GM18508 (cell line): ENCODE measurements at regions not wholly inside any gene's neighbourhood (a gene's known extent, or its start where the extent isn't known, plus 50 kb on each side); places are given as distances from the start of the nearest gene placed in this dataset.
A peak's percentile ranks its signal among the peaks of the same experiment; 100 is the strongest.

Source experiments
- ATAC-seq: cut with Tn5 transposase; IDR thresholded peaks from one replicate; pipeline ENCODE4 v1.9.1; 2021; ENCODE audit warnings: moderate number of reproducible peaks; ENCODE audit not compliant: insufficient read depth, unreplicated experiment

DNA sequence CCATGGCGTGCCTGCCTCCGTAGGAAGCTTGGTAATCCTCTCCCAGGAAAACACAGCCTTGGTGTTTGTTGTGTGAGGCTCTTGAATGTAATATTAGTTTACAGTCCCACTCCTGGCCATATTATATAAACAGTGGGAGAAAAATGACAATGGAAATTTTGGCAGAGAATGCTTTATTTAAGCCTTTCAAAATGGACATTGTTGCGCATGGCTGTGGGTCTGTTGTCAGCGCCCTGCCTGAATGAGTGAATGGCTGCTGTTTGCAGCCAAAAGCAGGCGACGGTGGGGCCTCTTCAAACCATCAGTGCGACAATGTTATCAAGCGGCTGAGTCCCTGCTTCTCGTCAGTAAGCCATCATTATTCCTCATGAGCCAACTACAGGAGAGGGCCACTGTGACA is 201.8 kb upstream of the RMST start:
- no peak for ATAC-seq

DNA sequence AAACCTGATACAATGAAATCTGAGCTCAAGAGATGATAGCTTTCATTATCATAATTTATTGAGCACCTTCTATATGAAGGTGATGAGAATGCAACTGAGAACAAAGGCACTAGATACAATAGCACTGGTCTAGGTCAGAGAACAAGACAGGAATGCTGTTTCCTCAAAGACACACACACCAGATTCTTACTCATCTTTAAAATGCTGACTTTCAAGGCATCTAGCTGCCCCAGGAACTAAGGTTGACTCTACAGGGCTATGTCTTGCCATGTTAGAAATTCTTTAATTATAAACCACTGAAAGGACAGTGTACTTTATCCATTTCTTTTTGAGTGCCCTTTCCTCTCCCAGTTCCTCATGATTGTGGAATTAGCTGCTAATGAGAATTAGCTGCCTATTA is 195.4 kb upstream of the RMST start:
- ATAC-seq = no peak

DNA sequence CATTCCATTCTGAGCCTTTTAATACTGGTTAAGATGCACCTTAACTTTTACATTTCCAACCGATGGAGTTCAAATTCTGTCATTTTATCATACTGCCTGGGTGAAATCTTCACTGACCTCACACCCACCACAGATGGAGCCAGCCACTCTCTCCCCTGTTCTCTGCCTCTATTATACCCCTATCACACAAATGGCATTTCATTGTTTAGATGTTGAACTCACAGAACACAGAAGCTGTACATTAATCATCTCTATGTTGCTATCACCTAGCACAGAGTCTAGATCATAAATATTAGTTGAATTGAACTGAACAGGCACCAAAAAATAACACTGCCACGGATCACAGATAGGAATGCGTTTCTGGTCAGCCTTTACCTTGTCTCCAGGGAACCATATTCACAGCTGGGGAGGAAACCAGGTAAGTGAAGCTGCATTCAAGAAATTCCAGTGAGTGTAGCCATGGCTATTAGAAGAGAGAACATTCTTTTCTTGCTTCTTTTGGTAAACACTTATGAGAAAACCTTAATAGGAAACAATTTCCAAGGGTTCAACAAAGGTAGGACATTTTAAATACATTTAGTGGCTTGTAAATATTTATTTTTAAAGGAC is 194.9 kb upstream of the RMST start:
- ATAC-seq = no peak

DNA sequence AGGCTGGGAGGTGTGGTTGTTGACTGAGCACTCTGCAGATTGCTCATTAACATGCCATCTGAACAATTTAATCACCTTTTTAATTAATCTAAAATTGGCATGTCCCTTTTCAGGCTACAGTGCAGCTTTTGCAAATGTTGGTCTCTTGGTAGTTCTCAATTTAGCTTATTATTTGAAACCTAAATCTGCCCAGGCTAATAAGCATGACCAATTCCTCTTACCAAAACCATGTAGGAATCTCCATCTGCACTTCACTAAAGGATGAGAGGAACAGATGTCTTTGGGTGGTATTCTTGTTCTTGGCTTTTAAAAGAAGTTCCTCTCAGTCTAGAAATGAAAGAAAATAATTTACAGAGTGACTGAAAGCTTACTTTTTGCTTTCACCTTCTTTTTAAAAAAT is 190.1 kb upstream of the RMST start:
- ATAC-seq = no peak

DNA sequence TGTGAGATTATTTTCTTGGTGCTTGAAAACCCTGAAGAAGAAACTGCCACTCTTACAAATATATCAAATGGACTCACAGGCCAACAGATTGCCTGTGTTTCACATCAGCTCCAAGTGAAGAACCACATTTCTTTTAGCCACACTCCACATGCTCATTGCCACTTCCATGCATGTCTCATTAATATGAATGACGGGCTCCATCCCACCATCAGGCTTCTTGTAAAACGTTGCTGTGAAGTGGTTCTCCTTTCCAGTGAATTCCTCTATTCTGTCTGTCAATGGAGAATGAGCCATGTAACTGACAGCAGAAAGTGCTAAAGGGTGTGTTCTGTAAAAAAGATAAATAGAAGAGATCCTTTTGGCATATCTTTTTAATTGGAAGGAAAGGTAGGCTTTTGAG is 188.2 kb upstream of the RMST start:
- no peak for ATAC-seq

DNA sequence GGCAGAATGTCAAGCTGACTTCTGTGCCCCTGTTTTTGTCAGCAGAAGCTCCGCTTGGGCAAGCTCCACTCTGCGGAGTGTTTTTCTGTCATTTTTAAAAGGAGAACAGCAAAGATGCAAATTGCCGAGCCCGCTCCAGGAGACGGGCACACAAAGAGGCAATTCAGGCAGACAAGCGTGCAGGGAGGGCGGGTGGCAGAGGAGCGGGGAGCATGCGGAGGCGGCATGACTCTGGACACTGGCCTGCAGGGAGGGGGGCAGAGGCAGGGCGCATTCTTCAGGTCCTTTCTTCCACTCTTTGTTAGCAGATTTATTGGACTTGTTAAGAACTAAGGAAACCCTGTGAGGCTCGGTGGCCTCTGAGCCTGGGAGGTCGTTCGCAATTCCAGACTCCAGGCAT is 187.3 kb upstream of the RMST start:
- ATAC-seq = no peak

DNA sequence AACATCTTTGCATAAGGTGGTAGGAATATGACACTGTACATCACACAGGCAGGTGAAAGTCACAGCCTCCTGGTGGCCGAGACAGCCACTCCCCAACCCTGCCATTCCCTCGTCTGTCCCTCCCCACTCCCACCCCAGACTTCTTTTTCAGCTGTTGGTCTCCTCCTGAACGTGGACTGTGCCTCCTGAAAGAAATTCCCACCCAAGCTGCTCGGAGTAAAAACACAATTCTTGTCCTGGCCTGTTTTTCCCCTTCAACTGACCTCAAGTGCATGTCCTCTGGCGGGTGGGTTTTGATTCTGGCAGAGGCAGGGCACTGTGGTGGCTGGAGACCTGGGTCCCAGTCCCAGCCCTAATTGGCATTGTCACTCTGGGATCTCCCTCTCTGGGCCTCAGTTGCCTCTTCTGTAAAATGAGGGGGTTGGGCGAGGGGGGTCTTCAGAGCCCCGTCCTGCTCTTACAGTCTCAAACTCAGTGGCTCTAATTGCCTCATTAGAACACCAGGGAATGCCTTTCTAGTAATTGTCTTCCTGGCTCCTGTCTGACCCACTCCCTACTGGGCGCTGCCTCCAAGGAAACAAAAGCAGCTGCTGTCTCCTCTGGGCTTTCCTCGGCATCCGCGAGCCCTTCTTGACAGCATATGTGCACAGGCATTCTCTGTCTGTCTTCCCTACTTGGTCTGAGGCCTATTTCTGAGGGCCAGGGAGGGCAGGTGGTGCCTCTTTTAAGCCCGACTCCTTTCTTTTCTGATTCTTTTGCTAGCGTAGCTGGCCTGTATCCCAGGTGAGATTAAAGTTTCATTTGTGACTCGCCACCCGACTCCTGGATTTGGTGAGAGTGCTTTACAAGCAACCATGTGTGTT is 186.6 kb upstream of the RMST start:
- ATAC-seq = no peak

DNA sequence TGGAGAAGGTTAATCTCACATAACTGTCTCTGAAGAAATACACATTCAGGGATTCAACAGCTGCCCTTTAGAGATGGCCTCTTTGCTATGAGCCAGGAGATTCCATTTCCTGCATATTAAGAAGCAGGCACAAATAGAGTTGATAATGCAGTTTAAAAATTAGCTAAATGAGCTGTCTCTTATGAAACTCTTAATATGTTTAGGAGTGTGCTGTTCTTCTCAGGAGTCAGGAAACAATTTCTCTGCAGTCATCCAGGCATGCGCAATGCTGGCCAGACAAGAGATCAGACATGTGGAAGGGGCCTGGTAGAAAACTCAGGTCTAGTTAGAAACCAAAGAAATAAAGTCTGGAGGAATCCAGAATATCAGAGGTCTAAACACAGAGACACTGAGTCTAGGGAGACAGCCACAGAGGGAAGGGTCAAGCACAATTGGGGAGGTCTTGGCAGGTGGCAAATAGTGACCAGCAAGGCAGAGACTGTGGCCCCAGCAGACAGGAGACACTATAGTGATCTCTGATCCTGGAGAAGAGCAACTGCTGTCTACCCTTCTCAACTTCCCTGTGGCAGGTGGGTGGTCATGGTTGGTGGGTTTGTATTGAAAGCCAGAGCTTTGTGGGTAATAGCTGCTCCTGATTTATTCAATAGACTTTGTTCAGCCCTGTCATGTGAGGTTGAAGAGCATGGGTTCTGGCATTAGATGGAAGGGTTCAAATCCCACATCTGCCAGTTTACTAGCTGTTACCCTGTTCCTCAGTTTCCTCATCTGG is 185.8 kb upstream of the RMST start:
- no peak for ATAC-seq

DNA sequence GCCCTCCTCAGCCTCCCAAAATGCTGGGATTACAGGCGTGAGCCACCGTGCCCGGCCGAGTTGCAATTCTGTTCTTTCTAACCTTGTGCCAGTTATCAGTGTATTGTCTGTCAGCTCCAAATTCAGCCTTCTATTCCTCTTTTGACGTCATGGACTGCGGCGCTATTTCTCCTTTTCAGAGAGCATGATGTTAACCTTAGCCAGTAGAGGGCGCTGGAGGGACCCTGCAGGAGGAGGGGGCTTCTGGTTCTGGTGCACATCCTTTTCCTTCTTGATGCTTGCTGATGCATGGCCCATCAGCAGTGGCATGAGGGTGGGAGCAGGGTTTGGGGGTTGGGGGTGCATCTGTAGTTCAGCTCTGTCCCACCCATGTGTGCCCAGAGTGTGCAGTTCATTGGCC is 179.3 kb upstream of the RMST start:
- no peak for ATAC-seq

DNA sequence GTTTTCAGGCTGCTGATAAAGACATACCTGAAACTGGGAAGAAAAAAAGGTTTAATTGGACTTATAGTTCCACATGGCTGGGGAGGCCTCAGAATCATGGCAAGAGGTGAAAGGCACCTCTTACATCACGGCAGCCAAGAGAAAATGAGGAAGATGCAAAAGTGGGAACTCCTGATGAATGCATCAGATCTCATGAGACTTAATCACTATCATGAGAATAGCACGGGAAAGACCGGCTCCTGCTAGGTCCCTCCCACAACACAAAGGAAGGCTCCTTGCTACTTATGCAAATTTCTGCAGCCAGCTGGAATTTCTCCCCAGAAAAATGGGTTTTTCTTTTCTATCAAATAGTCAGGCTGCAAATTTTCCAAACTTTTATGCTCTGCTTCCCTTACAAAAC is 174.1 kb upstream of the RMST start:
- ATAC-seq = no peak

DNA sequence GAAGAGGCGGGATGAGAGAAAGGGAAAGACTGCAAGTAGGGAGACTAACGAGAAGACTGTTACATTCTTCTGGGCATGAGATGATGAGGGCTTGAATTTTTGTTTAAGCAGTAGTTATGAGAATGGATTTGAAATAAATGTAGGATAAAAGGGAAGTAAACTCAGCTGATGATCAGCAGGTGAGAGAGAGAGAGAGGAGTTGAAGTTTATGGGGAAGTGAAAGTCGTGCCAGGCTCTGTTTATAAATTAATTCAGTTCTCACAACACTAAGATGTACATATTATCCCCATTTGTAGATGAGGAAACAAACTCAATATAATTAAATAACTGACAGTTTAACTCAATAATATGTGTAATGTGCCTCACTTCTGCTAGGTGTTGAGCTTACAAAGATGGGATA is 170.0 kb upstream of the RMST start:
- ATAC-seq = no peak

DNA sequence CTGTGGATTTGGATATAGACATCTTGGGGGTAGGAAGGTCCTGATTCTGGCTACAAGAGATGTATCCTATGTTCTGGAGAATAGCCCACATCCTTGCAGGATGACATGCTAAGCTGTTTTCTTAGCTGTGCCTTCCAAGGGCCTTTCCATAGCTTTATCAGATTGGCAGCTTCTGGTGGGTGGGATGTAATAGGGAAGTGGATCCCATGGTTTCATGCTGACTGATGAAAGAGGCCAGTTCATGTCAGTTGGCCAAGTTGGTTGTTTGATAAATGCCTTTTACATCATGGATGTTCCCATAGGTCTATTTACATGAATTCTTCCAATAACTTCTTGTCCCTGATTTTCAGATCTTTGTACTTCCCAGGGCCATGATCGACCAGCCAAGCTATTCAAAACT is 169.1 kb upstream of the RMST start:
- ATAC-seq = no peak

DNA sequence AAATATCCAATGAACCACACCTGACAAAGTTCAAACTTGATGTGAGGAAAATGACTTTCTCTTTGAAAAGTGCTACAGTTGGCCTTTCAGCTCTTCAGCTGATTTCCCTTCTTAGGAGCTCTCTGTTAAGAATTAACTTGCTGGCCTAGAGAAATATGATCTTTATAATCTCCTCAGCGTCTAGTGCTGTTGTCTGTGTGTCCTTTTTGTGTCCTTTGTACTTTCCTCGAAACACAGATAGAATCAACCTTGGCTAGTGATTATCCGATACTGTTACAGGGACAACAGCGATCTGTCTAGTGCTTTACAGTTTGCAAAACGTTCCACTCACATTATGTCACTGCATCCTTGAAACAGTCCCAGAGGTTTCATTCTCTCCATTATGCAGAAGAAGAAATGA is 162.8 kb upstream of the RMST start:
- ATAC-seq = no peak

DNA sequence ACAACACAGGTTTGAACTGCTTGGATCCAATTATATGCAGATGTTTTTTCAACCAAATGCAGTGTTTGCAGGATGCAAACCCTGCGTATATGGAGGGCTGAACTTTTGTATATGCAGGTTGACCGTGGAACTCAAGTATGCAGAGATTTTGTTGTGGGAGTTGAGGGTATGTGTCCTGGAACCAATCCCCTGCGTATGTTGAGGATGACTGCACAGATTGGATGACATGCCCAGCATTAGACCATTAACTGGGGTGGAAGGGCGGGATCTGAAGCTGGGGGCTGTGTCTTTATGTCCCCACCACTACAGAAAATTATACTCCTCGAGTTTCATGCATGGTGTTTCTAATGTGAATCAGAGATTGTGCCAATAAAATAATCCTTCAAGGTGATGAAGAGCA is 162.2 kb upstream of the RMST start:
- no peak for ATAC-seq

DNA sequence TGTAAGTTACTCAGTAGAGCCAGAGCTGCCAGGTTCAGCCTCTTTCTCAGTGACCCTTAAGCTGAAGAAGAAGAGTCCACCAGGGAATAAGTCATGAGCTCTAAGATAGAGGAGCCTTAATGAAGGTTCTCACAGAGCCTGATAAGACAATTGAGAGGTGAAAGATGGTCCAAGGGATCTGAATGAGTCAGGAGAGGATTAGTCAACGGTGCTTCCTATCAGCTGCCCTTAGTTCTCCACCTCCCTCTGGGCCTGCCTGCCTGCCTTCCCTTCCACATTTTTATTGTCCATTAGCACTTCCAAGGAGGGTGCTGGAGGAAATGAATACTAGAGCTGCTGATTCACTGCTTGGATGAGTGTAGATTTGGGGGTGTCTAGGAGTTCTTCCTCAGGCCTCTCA is 161.7 kb upstream of the RMST start:
- no peak for ATAC-seq

DNA sequence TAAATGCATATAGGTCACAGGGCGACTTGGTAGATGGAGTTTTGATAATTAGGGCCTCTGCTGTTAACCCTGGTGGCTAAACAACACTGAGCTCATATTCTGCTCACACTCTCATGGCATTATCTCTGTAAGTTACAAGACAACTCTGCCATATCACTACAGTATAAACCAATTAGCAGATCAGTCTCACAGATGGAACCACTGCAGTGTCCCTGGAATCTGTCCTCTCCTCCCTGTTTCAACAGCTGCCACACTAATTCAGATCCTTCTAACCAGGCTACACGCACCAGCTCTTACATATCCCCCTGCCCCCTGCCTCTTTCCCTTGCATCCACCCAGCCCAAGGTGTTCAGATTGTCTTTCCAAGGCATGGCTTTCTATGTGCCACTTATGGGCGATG is 161.0 kb upstream of the RMST start:
- ATAC-seq = no peak

DNA sequence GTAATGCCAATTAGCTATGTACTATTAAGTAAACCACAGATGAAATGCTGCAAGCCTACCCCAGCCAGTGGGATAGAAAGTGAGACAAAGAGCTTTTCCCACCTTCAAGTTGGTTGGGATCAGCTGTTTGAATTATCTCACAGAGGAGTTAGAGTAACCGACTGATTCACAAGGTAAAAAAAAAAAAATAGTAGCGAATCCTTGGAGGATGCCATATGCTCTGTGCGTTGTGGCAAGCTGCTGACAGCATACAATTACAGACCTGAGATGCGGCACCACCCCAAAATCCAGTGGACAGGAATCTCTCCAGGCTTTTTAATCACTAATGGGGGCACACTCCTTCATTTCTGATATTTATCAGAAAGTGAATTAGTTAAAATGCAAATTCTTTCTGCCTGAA is 157.0 kb upstream of the RMST start:
- ATAC-seq = no peak

DNA sequence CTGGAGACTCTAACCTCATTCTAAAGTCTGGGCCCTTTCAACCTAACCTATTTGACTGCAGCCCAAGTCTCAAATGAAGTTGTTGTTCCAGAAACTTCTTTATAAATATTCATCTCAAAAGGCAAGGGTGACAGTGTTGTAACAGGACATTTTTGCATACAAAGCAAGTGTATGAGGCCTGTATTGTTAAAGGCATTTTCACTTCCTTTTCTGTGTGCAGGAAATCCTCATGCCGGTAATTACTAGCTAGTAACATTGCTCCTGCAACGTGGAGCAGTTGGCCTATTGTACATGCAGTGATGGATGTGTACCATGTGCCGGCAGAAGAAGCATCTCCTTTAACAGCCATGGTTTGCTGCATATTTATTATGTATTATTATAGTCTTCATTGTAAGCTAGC is 156.5 kb upstream of the RMST start:
- ATAC-seq = peak; percentile 95

DNA sequence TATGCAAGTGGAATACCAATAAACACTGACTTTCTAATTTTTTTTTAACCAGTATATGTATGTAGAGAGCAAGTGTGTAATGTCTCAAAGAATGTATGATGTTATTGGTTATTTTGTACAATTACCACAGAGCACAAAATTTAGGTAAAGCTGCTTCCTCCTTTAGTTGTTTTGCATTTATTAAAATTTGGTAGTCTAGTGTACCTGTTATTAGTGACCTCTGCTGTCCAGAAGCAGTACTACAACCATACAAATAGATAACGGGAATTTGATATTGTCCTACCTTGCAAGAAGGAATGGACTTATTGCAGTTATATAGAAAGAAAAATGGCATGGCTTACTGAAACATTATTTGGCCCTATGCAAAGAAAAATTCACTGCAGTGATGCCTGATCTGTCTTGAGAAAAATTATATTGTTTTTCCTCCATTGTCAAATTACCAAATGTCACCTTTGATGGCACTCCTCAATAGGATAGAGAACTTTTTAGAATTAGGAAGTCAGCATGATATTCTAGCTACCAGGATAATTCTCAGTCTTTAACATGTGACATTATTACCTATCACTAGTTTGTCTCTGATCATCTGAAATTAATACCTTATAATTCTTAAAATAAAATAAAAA is 153.9 kb upstream of the RMST start:
- peak; percentile 41 for ATAC-seq

DNA sequence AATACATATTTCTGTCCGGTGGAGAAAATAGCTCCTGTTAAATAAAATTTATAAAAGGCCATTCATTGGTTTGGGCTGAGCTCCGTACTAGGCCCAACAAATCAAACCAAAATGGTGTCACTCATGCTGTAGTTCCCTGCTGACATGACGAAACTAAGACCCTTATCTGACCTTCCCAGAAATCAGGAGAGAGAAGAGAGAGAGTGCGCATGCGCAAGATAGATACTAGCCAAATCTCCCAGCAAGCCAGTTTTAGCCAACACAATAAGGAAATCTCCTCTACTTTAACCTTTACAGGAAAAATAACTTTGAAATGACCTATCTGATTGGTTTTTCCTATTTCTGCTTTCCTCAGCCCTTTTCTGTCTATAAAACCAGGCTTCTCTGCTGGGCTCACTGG is 152.7 kb upstream of the RMST start:
- no peak for ATAC-seq

DNA sequence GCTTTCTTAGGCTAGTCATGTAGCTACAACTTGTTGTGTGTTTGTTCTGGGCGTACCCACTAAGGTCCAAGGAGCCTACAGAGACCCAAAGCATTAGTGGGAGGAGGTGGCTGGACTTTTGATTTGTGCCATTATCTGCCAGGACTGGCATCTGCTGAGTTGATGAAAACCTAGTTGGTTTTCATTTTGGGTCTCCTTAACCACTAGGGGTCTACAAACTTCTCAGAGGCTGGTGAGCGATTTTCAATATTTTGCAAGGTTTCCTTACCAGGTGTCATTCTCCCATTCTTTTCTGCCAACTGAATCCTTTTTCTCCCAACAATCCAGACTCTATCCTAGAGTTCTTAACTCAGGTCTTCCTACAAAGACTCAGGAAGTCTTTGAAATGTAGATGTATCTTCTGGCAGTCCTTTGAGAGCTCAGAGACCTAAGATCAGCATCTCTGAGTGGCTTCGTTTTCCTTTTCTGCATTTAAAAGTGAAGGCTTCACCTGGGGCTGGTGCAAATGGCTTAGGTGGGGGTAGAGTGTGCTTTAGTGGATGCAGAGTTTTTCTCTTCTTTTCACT is 150.0 kb upstream of the RMST start:
- ATAC-seq = no peak
